Gastrocnemius medialis (tissue), 4 donors: ENCODE measurements at regions not wholly inside any gene's neighbourhood (a gene's known extent, or its start where the extent isn't known, plus 50 kb on each side); places are given as distances from the start of the nearest gene placed in this dataset.

ENCODE experiments used
- ATAC-seq, 2 donors: fragments of 150-250 bp; one replicate each; pipeline ENCODE4 v1.9.1; 2016
- DNase-seq, 2 donors: peaks; one replicate each; pipeline ENCODE4 v3.0.0-alpha.2; 2019
- H3K27ac ChIP-seq, 4 donors: fragments of 200-600 bp; sonication (generic); 1 replicate in 1 of 4; 2 replicates in 3 of 4; pipeline ENCODE4 v1.5.1; 2016 to 2018; ENCODE audit warnings: mild to moderate bottlenecking in 2 of 4, moderate library complexity in 1 of 4
- H3K27me3 ChIP-seq, 3 donors: fragments of 200-600 bp; sonication (generic) in 2 of 3; 1 replicate in 1 of 3; 2 replicates in 2 of 3; pipeline versions ENCODE4 v1.5.1 to v1.6.0; 2016 to 2019; ENCODE audit warnings: mild to moderate bottlenecking in 1 of 3, moderate library complexity in 1 of 3
- H3K36me3 ChIP-seq, 2 donors: fragments of 200-600 bp; sonication (generic) in 1 of 2; one replicate each; pipeline ENCODE4 v1.5.1; 2017 to 2018
- H3K4me1 ChIP-seq, 2 donors: fragments of 200-600 bp; sonication (generic) in 1 of 2; one replicate each; pipeline ENCODE4 v1.5.1; 2016 to 2017; ENCODE audit warnings: mild to moderate bottlenecking in 2 of 2
- H3K4me3 ChIP-seq, 4 donors: fragments of 200-600 bp; sonication (generic) in 3 of 4; 1 replicate in 1 of 4; 2 replicates in 3 of 4; pipeline ENCODE4 v1.5.1; 2016 to 2019; ENCODE audit warnings: mild to moderate bottlenecking in 2 of 4
- H3K9me3 ChIP-seq, 3 donors: fragments of 200-600 bp; sonication (generic) in 2 of 3; 1 replicate in 1 of 3; 2 replicates in 2 of 3; pipeline ENCODE4 v1.5.1; 2016 to 2019
- CTCF ChIP-seq, 5 experiments: fragments of 450-650 bp in 3 of 5; fragments of 200-600 bp in 2 of 5; sonication (generic) in 2 of 5; IDR thresholded peaks in 4 of 5; conservative IDR thresholded peaks in 1 of 5; 1 replicate in 4 of 5; 2 replicates in 1 of 5; pipeline ENCODE4 v1.5.1; 2016 to 2019; ENCODE audit warnings: antibody characterized with exemption in 5 of 5, mild to moderate bottlenecking in 3 of 5, moderate library complexity in 3 of 5
- POLR2A ChIP-seq, 2 donors: fragments of 450-650 bp; IDR thresholded peaks; one replicate each; pipeline ENCODE4 v1.6.1; 2017; ENCODE audit warnings: antibody characterized with exemption in 2 of 2, mild to moderate bottlenecking in 2 of 2, moderate library complexity in 2 of 2
- in situ Hi-C, 4 donors: fragments of 200-750 bp; cut with MboI; loops; one replicate each; pipeline versions ENCODE4 v1.15.0 to v1.8.0; 2017; ENCODE audit warnings: low sequenced_read_pairs in 4 of 4
- intact Hi-C: fragments of 100-400 bp; cut with DNase I; formaldehyde crosslinking; loops from one replicate; pipeline ENCODE4 v1.15.1; 2023; ENCODE audit warnings: low total_unique reads

- peak; percentile 68 to 74 for ATAC-seq
- Histone ChIP-seq H3K4me1 (peaks cover 14 to 29% of the 10 kb centered on the region in 2 donors), H3K27ac (peak overlapping the region in 3 of 4 donors; percentile 26 to 49 (median 44)), H3K9me3 (no peaks in the 10 kb centered on the region), H3K27me3 (no peaks in the 10 kb centered on the region), H3K36me3 (no peaks in the 10 kb centered on the region), H3K4me3 (peak overlapping the region in 3 of 4 donors; percentile 5 to 29 (median 24))
- in situ Hi-C loops: no loop called here
- TF ChIP-seq POLR2A (IDR thresholded peaks at IDR 0.05) (no peak), CTCF (IDR thresholded peaks at IDR 0.05 in 4 of 5, conservative IDR thresholded peaks at IDR 0.05 in 1 of 5) (no peak)
- peak; percentile 10 to 47 for DNase-seq
- intact Hi-C loops: loop anchor here (2.0 kb wide), 1 partner anchor 55 kb away; no protein-coding TSS in a partner anchor
Measured at GRCh38 chr4:23235628-23236390, 543.1 kb downstream of the GBA3 start.

- ATAC-seq: no peak
- Histone ChIP-seq H3K27me3 (no peaks in the 10 kb centered on the region), H3K9me3 (no peaks in the 10 kb centered on the region), H3K4me1 (peaks cover 14 to 29% of the 10 kb centered on the region in 2 donors), H3K36me3 (no peaks in the 10 kb centered on the region), H3K4me3 (no peak overlapping the region), H3K27ac (no peak overlapping the region)
- in situ Hi-C loops: no loop called here
- TF ChIP-seq CTCF (IDR thresholded peaks at IDR 0.05 in 4 of 5, conservative IDR thresholded peaks at IDR 0.05 in 1 of 5): no peak
- no peak for TF ChIP-seq POLR2A (IDR thresholded peaks at IDR 0.05)
- DNase-seq: no peak
- intact Hi-C loops: no loop called here
Measured at GRCh38 chr4:23234716-23235115, 542.0 kb downstream of the GBA3 start.

GRCh38 chr4:23234018-23234417 is 541.3 kb downstream of the GBA3 start:
- peaks cover 14 to 29% of the 10 kb centered on the region in 2 donors for H3K4me1 ChIP-seq
- H3K36me3 ChIP-seq: no peaks in the 10 kb centered on the region
- in situ Hi-C loops: no loop called here
- DNase-seq (no peak), ATAC-seq (no peak)
- no peak overlapping the region for H3K27ac ChIP-seq
- H3K27me3 ChIP-seq: no peaks in the 10 kb centered on the region
- H3K4me3 ChIP-seq: no peak overlapping the region
- no peaks in the 10 kb centered on the region for H3K9me3 ChIP-seq
- intact Hi-C loops: no loop called here
- TF ChIP-seq CTCF (IDR thresholded peaks at IDR 0.05 in 4 of 5, conservative IDR thresholded peaks at IDR 0.05 in 1 of 5): no peak
- TF ChIP-seq POLR2A (IDR thresholded peaks at IDR 0.05): no peak

GRCh38 chr4:23233596-23233995 is 540.9 kb downstream of the GBA3 start:
- in situ Hi-C loops (no loop called here), intact Hi-C loops (no loop called here)
- Histone ChIP-seq H3K27ac (no peak overlapping the region), H3K27me3 (no peaks in the 10 kb centered on the region), H3K36me3 (no peaks in the 10 kb centered on the region), H3K4me3 (no peak overlapping the region), H3K9me3 (no peaks in the 10 kb centered on the region), H3K4me1 (peaks cover 14 to 29% of the 10 kb centered on the region in 2 donors)
- TF ChIP-seq CTCF (IDR thresholded peaks at IDR 0.05 in 4 of 5, conservative IDR thresholded peaks at IDR 0.05 in 1 of 5) (no peak), POLR2A (IDR thresholded peaks at IDR 0.05) (no peak)
- ATAC-seq (no peak), DNase-seq (no peak)
